Gastrocnemius medialis (tissue), 4 donors: ENCODE measurements at regions not wholly inside any gene's neighbourhood (a gene's known extent, or its start where the extent isn't known, plus 50 kb on each side); places are given as distances from the start of the nearest gene placed in this dataset.

Experiments used
- ATAC-seq, 2 donors: fragments of 150-250 bp; one replicate each; pipeline ENCODE4 v1.9.1; 2016
- DNase-seq, 2 donors: peaks; one replicate each; pipeline ENCODE4 v3.0.0-alpha.2; 2019
- H3K27ac ChIP-seq, 4 donors: fragments of 200-600 bp; sonication (generic); 1 replicate in 1 of 4; 2 replicates in 3 of 4; pipeline ENCODE4 v1.5.1; 2016 to 2018; ENCODE audit warnings: mild to moderate bottlenecking in 2 of 4, moderate library complexity in 1 of 4
- H3K27me3 ChIP-seq, 3 donors: fragments of 200-600 bp; sonication (generic) in 2 of 3; 1 replicate in 1 of 3; 2 replicates in 2 of 3; pipeline versions ENCODE4 v1.5.1 to v1.6.0; 2016 to 2019; ENCODE audit warnings: mild to moderate bottlenecking in 1 of 3, moderate library complexity in 1 of 3
- H3K36me3 ChIP-seq, 2 donors: fragments of 200-600 bp; sonication (generic) in 1 of 2; one replicate each; pipeline ENCODE4 v1.5.1; 2017 to 2018
- H3K4me1 ChIP-seq, 2 donors: fragments of 200-600 bp; sonication (generic) in 1 of 2; one replicate each; pipeline ENCODE4 v1.5.1; 2016 to 2017; ENCODE audit warnings: mild to moderate bottlenecking in 2 of 2
- H3K4me3 ChIP-seq, 4 donors: fragments of 200-600 bp; sonication (generic) in 3 of 4; 1 replicate in 1 of 4; 2 replicates in 3 of 4; pipeline ENCODE4 v1.5.1; 2016 to 2019; ENCODE audit warnings: mild to moderate bottlenecking in 2 of 4
- H3K9me3 ChIP-seq, 3 donors: fragments of 200-600 bp; sonication (generic) in 2 of 3; 1 replicate in 1 of 3; 2 replicates in 2 of 3; pipeline ENCODE4 v1.5.1; 2016 to 2019
- POLR2A ChIP-seq, 2 donors: fragments of 450-650 bp; IDR thresholded peaks; one replicate each; pipeline ENCODE4 v1.6.1; 2017; ENCODE audit warnings: antibody characterized with exemption in 2 of 2, mild to moderate bottlenecking in 2 of 2, moderate library complexity in 2 of 2
- in situ Hi-C, 4 donors: fragments of 200-750 bp; cut with MboI; loops; one replicate each; pipeline versions ENCODE4 v1.15.0 to v1.8.0; 2017; ENCODE audit warnings: low sequenced_read_pairs in 4 of 4
- intact Hi-C: fragments of 100-400 bp; cut with DNase I; formaldehyde crosslinking; loops from one replicate; pipeline ENCODE4 v1.15.1; 2023; ENCODE audit warnings: low total_unique reads
- TF ChIP-seq, protein P1 (sequence below), 5 experiments: fragments of 450-650 bp in 3 of 5; fragments of 200-600 bp in 2 of 5; sonication (generic) in 2 of 5; IDR thresholded peaks in 4 of 5; conservative IDR thresholded peaks in 1 of 5; 1 replicate in 4 of 5; 2 replicates in 1 of 5; pipeline ENCODE4 v1.5.1; 2016 to 2019; ENCODE audit warnings: antibody characterized with exemption in 5 of 5, mild to moderate bottlenecking in 3 of 5, moderate library complexity in 3 of 5

DNA sequence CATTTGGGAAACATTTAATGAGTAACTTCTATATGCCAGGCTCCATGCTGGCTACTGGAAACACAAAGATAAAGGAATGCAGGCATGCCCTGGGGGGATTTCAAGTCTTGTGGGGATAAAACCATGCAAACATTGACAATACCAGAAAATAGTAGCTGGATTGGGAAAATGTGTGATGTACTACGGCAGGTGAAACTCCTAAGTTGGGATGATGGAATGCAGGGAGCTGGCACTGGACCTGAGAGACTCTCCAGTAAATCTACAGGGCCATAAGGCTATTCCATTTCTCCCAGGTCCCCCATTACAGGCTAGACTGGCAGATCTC lies 68.2 kb upstream of the NTRK3 start:
- in situ Hi-C loops (no loop called here), intact Hi-C loops (loop anchor here (5.0 kb wide), 1 partner anchor 77 kb away; no protein-coding TSS in a partner anchor)
- DNase-seq (no peak), ATAC-seq (no peak)
- Histone ChIP-seq H3K9me3 (no peaks in the 10 kb centered on the region), H3K4me1 (no peaks in the 10 kb centered on the region), H3K36me3 (no peaks in the 10 kb centered on the region), H3K27me3 (no peaks in the 10 kb centered on the region), H3K4me3 (no peak overlapping the region), H3K27ac (no peak overlapping the region)
- TF ChIP-seq, protein P1, sequence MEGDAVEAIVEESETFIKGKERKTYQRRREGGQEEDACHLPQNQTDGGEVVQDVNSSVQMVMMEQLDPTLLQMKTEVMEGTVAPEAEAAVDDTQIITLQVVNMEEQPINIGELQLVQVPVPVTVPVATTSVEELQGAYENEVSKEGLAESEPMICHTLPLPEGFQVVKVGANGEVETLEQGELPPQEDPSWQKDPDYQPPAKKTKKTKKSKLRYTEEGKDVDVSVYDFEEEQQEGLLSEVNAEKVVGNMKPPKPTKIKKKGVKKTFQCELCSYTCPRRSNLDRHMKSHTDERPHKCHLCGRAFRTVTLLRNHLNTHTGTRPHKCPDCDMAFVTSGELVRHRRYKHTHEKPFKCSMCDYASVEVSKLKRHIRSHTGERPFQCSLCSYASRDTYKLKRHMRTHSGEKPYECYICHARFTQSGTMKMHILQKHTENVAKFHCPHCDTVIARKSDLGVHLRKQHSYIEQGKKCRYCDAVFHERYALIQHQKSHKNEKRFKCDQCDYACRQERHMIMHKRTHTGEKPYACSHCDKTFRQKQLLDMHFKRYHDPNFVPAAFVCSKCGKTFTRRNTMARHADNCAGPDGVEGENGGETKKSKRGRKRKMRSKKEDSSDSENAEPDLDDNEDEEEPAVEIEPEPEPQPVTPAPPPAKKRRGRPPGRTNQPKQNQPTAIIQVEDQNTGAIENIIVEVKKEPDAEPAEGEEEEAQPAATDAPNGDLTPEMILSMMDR (IDR thresholded peaks at IDR 0.05 in 4 of 5, conservative IDR thresholded peaks at IDR 0.05 in 1 of 5), result no peak

DNA sequence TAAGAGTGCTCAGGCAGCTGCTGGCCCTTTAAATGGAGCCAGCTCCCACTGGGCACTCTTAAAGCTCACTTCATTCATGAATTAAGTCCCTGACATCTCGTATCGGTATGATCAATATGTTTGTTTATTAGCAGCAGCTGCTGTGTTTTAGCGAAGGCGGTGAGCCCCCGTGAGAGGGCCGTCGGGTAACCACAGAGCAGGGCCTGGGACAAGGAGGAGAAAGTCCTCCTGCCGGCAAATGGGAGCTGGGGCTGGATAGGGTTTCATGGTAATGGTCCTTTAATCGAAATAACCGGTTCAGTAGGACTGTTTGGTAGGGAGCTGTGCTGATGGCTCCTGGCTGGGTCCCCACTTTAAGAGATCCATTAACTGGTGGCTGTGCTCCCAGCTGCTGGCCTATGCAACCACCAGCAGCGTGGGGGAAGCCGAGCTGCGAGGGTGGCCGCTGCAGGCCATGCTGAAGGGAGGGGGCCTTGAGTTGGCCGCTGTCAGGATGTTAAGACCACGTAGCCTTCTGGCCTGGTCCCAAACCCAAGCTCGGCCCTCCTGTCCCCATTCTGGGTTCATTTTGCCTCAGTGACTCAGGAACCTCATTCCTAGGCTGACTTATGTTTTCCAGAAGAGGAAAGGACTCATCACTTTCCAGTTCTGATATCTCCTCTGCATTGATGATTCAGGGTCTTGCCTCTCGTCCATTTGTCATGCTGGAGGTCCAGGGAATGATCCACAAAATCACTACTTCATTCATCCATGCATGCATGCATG lies 67.6 kb upstream of the NTRK3 start:
- H3K9me3 ChIP-seq, result no peaks in the 10 kb centered on the region
- DNase-seq (no peak), ATAC-seq (no peak)
- H3K36me3 ChIP-seq, result no peaks in the 10 kb centered on the region
- intact Hi-C loops, result no loop called here
- H3K27ac ChIP-seq, result no peak overlapping the region
- no peaks in the 10 kb centered on the region for H3K4me1 ChIP-seq
- TF ChIP-seq POLR2A (IDR thresholded peaks at IDR 0.05), result no peak
- TF ChIP-seq, protein P1 (IDR thresholded peaks at IDR 0.05 in 4 of 5, conservative IDR thresholded peaks at IDR 0.05 in 1 of 5), result no peak
- no peaks in the 10 kb centered on the region for H3K27me3 ChIP-seq
- H3K4me3 ChIP-seq, result no peak overlapping the region
- in situ Hi-C loops, result no loop called here

DNA sequence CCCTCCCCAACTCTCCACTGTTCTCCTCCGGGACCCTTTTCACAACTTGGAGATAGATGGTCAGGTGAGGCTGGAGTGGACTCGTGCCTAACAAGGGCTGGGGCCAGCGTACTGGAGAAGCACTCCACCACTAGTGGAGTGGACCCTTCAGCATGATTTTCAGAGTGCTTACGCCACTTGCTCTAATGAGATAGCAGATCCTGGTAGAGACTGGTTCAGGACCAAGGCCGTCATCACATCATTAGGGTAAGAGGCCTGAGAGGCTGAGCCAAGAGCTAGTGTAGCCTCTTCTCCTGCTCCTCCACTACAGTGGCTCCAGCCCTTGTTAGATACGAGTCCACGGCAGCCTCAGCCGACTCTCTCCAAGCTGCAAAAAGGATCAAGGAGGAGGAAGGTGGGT lies 66.9 kb upstream of the NTRK3 start:
- no peaks in the 10 kb centered on the region for H3K9me3 ChIP-seq
- no peak overlapping the region for H3K4me3 ChIP-seq
- H3K36me3 ChIP-seq, result no peaks in the 10 kb centered on the region
- intact Hi-C loops (no loop called here), in situ Hi-C loops (no loop called here)
- ATAC-seq (no peak), DNase-seq (no peak)
- H3K4me1 ChIP-seq, result no peaks in the 10 kb centered on the region
- no peaks in the 10 kb centered on the region for H3K27me3 ChIP-seq
- H3K27ac ChIP-seq, result no peak overlapping the region
- no peak for TF ChIP-seq POLR2A (IDR thresholded peaks at IDR 0.05)
- TF ChIP-seq, protein P1 (IDR thresholded peaks at IDR 0.05 in 4 of 5, conservative IDR thresholded peaks at IDR 0.05 in 1 of 5), result no peak

DNA sequence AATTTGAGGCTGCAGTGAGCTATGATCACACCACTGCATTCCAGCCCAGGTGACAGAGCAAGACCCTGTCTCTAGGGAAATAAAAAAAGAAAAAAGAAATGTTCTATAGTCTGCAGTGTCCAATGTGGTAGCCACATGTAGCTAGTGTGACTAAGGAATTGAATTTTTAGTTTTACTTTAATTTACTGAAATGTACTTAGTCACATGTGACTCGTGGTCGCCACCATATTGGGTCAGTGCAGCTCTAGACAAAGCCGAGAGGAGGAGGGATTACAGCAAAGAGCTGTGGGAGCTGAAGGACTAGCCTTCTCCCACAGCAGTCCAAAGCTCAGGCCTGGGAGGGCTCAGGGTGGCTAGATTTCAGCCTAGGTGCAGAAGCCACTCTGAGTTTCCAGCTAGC lies 65.9 kb upstream of the NTRK3 start:
- H3K4me3 ChIP-seq, result no peak overlapping the region
- DNase-seq, result no peak
- H3K9me3 ChIP-seq, result no peaks in the 10 kb centered on the region
- H3K27ac ChIP-seq, result no peak overlapping the region
- in situ Hi-C loops, result no loop called here
- ATAC-seq, result no peak
- H3K27me3 ChIP-seq, result no peaks in the 10 kb centered on the region
- no peaks in the 10 kb centered on the region for H3K4me1 ChIP-seq
- TF ChIP-seq, protein P1 (IDR thresholded peaks at IDR 0.05 in 4 of 5, conservative IDR thresholded peaks at IDR 0.05 in 1 of 5), result no peak
- TF ChIP-seq POLR2A (IDR thresholded peaks at IDR 0.05), result no peak
- intact Hi-C loops, result no loop called here
- H3K36me3 ChIP-seq, result no peaks in the 10 kb centered on the region

DNA sequence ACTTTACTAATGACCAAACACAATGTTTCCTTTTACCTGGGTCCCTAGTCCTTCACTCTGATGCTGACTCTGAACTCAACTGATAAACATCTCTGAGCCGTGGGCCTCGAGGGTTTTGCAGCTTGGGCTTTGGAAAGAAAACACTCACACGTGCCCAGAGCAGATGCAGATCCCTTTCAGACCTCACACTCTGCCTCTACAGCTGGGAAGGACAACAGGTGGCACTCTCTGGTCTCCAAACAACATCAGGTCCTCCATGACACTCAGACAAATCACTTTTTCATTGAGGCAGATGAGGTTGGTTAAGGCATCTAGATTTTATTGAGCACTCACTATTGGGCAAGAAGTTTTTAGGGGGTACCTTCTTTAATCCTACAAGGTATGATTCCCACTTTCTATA lies 64.7 kb upstream of the NTRK3 start:
- intact Hi-C loops, result no loop called here
- DNase-seq (no peak), ATAC-seq (no peak)
- Histone ChIP-seq H3K4me3 (no peak overlapping the region), H3K27ac (no peak overlapping the region), H3K9me3 (no peaks in the 10 kb centered on the region), H3K27me3 (no peaks in the 10 kb centered on the region), H3K36me3 (no peaks in the 10 kb centered on the region), H3K4me1 (peaks cover 0 to 2% of the 10 kb centered on the region in 2 donors)
- TF ChIP-seq, protein P1 (IDR thresholded peaks at IDR 0.05 in 4 of 5, conservative IDR thresholded peaks at IDR 0.05 in 1 of 5), result no peak
- no peak for TF ChIP-seq POLR2A (IDR thresholded peaks at IDR 0.05)
- in situ Hi-C loops, result no loop called here
